ENCODE measurements at regions not wholly inside any gene's neighbourhood (a gene's known extent, or its start where the extent isn't known, plus 50 kb on each side); places are given as distances from the start of the nearest gene placed in this dataset.

DNA sequence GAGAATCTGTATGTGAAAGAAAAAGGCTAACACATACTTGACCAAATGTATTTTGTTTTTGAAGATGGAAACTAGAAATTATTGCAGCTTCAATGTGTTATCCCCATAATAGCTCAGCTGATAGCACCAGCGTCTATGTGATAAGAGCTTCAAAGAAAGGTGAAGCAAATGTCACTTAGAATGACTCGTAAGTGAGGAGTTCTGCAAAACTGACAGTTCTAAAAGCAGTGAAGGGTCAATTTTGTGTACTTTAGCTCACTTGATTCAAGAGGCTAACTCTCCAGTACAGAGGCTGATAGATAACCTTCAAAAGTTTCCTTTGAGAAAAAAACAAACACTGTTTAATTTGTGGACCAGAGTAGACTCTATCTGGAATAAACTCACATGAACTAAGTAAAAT is 87.2 kb upstream of the CARD18 start:
- no peak for DNase-seq

DNA sequence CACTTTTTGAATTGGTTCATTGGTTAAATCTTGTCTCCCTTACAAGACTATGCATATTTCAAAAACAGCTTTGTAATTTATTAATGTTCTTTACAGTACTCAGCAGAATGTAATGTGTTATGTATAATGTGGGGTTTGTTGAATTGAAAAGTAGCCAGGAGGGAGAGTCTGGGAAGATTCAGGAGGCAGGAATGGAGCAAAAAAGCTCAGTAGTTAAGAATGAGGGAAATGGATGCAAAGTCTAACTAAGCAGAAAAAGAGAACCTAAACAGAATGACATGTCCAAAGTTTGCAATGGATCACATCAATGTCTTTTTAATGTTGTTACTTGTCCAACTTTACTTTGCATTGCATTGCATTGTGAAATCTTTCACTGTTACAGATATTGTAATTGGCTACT is 86.5 kb upstream of the CARD18 start:
- no peak for DNase-seq

DNA sequence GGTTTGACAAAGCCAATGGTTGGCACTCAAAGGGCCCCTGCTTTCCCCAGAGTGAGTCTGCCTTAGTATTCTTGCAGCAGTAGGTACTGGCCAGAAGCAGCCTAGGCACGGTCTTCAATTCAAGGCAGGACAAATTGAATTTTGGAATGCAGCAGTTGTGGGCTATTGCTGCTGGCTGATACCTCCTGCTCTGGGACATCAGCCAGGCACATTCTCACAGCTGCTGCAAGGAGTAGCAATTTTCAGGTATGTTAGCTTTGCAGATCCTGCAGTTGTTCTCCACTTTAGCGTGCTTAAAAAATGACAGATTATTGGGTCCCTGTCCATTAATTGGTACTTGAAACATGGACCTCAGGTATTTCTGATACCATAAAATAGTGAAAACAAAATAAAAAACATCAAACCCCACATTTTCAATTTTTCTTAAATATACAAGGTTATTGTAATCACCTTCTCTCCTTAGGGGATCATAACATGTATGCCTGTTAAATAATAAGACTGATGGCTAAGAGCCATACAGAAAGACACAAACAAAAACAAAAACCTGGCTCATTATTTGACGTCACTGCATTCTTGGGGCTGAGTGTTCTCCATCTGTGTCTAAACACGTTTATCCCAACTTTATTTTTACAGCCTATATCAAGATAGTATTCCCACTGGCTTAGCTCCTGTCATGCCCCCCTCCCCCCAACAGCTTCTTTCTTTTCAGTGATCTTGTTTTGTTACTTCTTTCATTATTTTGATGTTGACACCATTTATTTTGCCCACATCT is 85.1 kb upstream of the CARD18 start:
- DNase-seq = no peak

DNA sequence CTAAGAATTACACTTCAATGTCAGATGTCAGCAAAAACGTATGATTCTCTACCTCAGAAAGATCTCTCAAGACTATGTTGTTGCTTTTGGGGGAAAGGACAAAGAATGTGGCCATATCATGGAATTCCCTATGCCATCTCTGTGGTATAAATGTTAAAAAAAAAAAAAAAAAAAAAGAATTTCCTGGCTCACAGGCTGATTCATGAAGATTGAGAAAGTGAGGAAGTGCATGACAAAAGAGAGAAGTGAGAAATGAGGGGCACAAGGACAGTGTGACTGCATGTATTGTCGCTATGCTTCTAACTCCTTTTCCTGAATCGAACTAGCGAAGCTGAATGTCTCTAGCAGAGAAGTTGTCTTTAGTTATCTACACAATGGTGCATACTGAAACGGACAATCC is 80.6 kb upstream of the CARD18 start:
- DNase-seq = no peak

DNA sequence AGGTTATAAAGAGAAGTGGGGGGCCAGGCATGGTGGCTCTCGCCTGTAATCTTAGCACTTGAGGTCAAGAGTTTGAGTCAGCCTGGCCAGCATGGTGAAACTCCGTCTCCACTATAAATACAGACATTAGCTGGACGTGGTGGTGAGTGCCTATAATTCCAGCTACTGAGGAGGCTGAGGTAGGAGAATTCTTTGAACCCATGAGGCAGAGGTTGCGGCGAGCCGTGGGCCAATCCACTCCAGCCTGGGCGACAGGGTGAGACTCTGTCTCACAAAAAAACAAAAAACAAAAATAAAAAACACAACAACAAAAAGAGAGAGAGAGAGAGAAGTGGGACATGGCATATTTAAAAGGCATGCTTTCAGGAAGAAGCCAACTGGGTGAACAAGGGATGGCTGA is 80.1 kb upstream of the CARD18 start:
- DNase-seq = no peak

DNA sequence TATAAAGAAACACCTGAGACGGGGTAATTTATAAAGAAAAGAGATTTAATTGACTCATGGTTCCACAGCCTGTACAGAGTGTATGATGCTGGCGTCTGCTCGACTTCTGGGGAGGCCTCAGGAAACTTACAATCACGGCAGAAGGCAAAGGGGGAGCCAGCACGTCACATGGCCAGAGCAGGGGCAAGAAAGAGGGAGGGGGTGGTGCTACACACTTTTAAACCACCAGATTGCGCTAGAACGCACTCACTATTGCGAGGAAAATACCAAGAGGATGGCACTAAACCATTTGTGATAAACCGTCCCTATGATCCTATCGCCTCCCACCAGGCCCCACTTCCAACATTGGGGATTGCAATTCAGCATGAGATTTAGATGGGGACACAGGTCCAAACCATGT is 79.7 kb upstream of the CARD18 start:
- no peak for DNase-seq

DNA sequence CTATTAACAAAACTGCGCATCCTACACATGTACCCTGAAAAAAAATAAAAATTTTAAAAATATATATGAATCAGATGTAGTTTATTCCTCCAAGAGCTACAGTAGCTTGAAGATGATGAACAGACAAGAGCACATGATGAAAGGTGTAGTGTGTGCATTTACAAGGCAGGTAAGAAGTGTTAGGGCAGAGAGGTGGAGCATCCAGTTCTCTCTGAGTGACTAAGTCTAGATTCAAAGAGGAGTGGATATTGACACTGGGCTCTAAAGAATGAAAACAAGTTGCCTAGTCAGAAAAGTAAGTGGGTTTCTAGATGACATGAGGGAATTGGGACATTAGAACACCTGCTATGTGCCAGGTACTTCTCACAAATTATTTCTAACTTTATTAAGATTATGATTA is 76.0 kb upstream of the CARD18 start:
- DNase-seq = no peak

DNA sequence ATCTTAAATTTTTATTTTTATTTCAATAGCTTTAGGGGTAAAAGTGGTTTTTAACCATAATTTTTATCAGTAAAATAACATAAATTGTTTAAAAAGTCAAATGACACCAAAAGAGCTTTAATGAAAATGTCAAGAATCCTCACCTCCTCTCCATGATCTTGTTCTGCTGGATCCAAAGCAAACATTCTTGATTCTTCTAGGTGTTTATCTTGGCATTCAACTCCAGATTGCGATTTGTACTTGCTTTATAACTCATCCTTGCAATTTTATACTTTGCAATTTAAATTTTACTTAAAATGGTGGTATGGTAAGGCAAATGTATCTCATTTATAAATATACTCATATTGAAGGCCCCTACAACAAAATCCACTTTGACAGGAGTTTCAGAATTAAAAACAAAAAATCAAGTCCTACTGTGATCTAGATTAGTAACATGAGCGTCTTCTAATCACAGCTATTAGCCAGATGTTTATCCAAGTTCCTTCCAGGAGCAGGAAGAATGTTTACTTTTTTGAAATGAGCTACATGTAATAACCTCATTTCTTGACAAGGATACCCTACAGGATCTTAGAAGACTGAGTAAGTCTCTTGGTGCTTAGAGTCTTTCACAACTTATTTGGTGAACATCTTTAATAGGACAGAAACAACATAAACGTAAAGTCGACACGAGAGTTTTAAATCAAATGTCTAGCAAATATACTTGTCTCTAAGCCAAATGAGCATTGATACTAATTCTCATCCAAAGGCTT is 72.4 kb upstream of the CARD18 start:
- DNase-seq = no peak

DNA sequence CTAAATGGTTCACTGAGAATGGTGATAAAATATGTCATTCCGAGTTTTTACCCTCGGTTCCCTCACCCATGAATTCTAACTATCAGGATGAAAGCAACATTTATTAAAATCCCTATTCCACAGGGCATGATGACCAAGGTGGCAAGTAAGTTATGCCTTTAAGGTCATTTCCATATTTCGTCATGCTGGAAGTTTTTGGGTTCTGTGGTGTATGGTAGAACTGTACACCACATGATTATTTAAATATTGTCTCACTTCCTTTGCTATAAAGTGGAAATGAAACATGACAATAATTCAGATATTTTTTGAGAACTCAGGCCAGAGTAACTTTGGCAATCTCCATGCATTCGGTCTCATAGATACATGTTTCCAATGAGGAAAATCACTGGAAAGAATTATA is 68.5 kb upstream of the CARD18 start:
- no peak for DNase-seq

DNA sequence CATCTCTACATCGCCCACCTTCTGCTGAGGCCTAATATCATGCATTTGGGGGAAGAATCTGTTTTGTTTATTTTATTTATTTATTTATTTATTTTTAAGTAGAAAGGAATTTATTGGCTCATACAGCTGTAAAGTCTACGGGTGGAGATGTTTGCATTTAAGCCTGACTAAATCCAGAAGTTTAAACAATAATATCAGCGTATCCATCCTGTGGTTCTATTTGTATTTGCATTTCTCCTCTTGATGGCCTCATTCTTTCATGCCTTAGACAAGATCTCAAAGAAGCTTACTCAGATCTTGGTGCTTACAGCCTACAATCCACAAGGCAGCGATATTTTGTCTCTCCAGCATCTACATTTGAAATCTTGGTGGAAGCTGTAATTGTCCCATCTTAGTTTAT is 67.1 kb upstream of the CARD18 start:
- DNase-seq = no peak

DNA sequence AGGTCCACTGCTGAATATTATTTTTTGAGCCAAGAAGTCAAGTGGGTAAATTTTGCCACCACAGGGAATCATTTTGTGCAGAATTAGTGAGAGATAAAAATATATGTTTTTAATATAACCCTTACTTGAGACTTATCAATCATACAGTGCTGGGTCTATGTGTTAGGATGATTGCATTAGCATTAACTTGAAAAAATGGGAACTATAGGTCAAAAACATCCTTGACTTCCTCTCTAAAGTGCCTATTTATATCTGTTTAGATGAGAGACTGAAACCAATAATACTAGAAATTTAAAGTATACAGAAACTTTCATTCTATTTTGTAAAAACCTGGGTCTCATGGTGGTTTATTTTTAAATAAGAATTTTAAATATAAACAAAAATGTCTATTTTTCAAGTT is 65.1 kb upstream of the CARD18 start:
- DNase-seq = no peak

DNA sequence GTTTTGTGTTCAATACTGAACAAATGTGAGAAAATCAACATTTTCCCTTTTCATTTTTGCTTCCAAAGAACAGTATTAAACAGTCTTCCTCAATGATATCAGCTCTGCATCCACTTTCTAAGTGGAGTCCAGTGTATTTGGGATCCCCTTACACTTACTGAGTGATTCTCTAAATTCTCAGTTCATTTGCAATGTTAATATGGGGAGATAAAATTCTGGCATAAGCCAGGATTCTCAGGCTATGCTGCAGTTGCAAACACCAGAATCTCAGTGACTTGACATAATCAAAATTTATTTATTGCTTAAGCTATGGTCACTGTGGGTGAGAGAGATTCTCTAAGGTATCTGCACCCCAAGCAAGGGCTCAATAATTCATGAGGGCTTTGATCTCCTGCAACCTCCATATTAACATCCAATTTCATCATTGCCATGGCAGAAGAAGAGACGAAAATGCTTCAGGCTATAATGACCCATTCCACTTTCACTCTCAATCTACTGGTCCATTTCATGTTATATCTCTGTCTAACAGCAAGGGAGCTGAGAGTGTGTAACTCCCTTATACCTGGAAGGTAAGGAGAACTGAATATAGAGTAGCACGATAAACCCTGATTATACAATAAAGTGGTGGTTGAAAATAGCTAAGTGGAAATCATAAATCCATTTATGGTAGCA is 64.1 kb upstream of the CARD18 start:
- no peak for DNase-seq

DNA sequence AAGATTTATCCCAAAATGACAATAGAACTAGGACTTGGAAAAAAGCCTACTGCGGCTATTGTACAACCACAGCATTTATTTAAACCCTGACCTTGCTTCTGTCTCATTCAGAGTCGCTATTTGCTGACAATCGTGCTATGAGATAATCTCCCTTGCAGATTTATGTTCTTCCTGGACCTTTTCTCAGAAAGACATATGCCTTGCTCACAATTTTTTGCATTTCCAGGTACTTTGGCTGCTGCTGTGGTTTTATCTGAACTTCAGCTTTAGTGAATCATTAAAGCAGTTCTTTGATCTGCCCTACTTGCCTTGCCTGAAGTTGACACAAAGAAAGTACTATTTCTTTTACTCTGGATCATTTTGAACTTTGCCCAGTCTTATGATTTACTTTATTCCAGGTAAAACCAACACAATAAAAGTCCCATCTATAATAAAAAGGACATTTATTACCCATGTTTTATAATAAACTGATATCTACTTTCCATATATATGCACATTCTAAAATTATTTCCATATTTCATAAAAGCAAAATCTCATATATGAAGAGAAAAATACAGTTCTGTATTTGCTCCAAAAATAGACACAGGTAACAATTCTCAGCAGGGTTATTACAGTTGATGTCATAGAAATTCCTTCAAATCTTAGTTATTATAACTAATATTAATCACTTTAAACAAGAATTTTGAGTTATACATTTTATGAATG is 63.4 kb upstream of the CARD18 start:
- DNase-seq = no peak

DNA sequence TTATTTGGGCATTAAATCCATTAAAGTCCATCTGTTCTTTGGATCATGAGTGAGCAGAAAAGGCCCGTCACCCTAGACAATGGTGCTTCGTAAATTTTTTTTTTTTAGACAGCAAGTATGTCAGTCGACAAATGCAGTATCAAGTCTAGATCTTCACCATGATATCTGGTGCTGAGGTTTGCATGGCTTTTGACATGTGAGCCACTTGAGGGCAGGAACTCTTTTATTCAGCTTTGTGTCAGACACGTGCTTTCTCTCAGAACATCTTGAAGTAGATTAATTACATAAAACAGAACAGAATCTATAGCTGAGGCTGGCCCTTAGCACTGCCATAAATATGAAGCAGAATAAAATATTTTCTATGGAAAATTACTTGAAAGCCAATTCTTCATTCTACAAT is 62.9 kb upstream of the CARD18 start:
- DNase-seq = no peak

DNA sequence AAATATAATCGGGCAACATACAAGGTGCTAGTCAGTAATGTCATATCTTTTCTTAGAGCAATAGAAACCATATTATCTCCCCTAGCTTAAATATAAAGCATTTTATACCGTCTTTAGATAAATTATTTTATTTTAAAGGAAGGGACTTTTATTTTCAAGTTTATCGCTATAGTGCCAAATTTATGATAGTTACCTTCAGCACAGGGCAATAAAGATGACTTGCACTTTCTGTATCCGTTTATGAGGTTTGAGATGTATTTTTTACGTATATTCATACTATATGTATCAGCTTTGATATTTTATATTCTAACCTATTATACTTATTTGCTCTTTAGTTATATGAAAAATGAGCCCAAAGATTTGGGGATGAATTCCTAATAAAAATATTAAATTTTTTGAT is 61.6 kb upstream of the CARD18 start:
- DNase-seq = no peak

DNA sequence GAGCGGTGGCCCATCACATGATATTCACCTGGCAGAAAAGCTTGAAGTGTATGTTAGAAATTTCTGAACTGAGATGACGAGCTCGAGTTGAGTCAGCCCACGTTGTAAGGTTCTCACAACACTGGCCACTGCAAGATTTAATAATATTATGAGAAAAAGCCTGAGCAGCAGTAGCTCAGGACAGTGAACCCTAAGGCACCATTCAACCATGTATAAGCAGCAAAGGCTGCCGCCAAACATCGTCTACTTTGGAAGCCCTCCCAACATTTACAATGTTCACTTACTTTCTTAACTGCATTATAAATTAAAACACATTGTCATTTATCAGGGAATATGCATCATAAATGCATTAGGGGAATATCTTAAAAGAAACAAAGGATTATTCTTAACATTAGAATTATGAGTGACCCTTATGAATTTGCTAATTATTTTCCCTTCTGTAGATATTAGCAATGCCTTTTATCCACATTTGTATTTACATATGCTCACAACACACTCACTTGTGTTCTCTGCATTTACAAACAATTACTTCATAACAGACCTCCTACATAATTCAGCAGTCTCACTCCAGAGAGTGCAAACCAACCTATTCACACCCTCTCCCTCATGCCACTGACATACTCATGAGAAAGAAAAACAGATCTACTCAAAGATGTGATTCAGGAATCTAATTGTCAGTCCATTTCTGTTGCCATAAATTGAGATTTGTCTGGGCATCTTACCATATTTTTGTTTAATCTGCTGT is 57.7 kb upstream of the CARD18 start:
- DNase-seq = no peak

DNA sequence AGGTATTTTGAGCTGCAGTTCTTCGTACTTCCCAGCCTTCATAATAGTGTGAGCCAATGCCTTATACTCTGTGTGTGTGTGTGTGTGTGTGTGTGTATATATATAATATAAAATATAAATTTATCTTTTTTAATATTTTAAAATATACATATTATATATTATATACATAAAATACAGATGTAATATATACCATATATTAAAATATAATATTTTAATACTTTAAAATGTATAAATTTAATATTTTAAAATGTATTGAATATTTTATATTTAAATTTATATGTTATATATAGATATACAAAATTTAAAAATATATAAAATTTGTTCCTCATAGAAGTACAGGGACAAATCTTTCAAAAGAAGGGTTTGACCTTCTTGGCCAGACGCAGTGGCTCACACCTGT is 53.7 kb upstream of the CARD18 start:
- no peak for DNase-seq

DNA sequence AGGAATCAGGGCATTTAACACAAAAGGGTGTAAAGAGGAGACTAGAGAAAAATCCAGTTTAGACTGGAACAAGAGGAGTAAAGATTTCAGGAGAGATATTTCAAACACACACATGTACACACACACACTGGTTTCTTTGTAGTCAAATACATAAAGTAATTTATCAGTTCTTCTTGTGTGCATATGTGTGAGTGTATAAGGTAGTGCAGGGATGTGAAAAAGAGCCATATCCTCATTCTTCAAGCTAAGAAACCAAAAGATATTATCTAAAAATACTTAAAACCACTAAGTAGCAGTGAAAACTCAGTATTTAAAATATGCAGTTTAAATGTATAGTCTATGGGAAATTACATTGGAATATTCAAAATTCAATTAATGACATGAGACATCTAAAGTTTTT is 52.5 kb upstream of the CARD18 start:
- no peak for DNase-seq

DNA sequence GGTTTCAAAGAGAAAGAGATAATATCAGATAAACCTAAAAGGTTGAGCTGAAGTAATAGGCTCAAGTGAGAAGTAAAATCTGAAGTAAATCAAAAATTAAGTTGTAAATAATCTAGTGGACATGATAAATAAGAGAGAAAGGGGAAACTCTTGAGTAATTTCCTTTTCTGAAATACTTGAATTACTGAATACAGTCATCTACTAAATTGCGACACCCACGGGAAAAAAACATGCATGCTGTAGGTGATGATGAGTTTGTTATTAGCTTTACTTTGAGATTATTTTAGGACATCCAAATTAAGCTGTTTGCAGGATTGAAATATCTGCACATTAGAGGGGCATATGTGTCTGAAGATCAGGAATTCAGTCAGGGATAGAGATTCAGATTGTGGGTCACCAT is 50.0 kb upstream of the CARD18 start:
- no peak for DNase-seq

Measured in NCI-H510A (cell line).